ENCODE measurements at regions not wholly inside any gene's neighbourhood (a gene's known extent, or its start where the extent isn't known, plus 50 kb on each side); places are given as distances from the start of the nearest gene placed in this dataset.
"Not testable (repeated sequence)": the region's sequence is repeated elsewhere in the genome, so short reads cannot be mapped to it uniquely, and the experiment has no call there.

DNA sequence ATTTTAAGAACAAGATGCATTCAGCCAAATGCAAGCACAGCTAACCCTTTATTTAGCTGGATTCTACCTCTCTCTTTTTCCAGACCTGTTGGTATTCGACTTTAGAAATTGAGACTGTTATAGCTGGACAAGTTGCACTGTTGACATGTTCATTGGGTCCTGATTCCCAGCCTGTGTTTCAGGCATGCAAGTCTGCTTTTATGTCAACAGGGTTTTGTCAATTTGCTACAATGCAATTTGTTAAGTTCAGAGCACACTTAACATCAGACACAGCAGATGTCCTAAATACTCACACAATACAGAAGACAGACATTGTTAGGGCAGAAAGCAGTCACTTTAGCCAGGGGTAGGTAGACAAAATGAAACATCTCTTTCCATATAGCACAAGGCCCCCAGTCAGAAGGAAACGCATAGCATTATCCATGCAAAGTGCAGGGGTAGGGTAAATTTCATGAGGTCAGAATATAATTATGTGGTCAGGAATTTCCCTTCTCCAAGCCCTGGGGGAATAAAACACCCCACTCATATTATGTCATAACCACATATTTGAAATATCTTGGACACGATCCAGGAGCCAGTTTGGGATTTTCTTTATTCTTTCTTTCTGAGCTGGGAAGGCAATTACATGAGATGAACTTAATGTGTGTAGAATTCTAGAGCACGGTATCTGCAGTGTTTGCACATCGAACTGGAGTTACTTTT lies 504.1 kb downstream of the NTRK3 start:
- DNase-seq (ENCODE audit: low spot score), result peak; percentile 96

- DNase-seq (ENCODE audit: low spot score), result no peak
Observed at GRCh38 chr15:87748483-87748882, 508.1 kb downstream of the NTRK3 start.

- DNase-seq (ENCODE audit: low spot score), result no peak
Observed at GRCh38 chr15:87747087-87747486, 509.5 kb downstream of the NTRK3 start.

DNA sequence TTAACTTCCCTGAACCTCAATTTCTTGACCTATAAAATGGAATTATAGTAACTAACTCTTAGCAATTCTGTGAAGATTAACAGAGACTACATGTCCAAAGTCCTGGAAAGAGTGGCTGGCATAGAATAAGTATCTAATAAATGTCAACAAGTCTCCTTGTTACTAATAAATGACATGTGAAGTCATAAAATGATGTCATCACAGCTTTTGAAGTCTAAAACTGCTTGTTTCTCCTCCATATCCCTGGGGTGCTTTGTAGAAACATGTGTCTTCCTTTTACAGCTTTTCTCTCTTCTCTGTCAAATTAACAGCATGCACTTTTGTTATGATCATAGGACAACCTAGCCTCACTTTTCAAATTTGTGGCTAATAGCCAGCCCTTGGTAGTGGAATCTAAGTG lies 510.2 kb downstream of the NTRK3 start:
- no peak for DNase-seq (ENCODE audit: low spot score)

GRCh38 chr15:87744815-87745214 lies 511.7 kb downstream of the NTRK3 start:
- no peak for DNase-seq (ENCODE audit: low spot score)

DNA sequence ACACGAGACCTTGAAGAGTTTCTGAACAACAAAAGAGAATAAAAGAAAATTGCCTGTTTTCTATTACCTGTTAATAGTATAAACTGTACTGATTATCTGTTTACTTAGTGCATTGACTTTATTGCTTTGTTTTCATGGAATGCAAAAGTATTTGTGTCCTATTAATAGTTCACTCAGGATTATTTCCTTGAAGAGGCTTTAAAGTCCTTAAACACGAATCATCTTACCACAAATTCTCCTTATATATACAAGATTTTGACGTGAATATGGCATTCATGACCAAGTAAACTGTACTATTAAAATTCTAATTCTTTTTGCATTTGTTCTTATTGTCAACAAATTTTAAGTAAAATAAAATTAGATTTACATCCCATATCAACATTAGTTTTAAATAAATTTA lies 513.0 kb downstream of the NTRK3 start:
- DNase-seq (ENCODE audit: low spot score), result peak; percentile 68

GRCh38 chr15:87741350-87741749 lies 515.2 kb downstream of the NTRK3 start:
- DNase-seq (ENCODE audit: low spot score), result no peak

DNA sequence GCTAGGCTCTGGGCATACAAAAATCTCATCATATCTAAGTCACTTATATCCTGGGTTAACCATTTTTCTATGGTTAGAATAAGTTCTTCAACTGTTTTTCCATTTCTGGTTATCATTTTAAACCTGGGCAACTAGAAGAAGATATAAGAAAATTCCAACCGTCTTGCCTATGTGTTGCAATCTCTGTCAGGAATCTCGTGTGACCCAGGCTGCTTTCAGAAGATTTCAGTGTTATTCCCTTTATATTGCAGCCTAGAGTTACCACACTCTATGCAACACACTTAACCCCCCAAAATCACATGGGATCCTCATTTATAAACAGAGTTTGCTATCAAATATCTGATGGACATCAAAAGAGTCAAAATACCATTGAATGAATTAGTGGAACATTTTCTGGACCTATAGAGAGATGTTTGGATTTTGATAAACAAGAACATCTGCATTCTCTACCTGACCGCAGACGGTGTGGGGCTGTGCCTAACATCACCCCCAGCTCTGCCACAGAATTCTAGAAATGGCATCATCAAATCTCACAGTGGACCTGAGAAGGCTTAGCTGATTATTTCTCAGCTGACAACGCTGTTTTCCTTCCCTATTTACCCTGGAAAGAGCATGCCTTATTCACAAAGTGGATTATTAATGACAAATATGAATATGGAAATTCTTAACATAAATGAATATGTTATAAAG lies 515.7 kb downstream of the NTRK3 start:
- no peak for DNase-seq (ENCODE audit: low spot score)

DNA sequence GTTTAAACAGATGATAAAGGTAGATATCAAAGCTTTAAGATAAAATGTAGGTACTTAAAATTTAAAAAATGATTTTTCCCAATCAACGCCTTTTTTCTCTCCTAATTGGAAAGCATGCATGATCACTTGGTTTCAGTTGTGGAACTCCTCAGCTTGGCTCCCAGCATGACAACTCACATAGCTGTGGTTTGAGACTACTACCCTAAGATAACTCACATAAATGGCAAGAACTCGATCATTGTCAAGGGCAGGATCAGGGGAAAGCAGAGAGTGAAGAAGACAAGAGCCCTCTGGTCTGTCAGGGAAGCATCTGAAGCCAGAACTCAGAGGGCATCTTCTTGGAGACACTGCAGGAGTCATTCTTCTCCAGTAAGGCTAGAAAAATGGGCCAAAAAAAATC lies 516.7 kb downstream of the NTRK3 start:
- DNase-seq (ENCODE audit: low spot score), result peak; percentile 37

DNA sequence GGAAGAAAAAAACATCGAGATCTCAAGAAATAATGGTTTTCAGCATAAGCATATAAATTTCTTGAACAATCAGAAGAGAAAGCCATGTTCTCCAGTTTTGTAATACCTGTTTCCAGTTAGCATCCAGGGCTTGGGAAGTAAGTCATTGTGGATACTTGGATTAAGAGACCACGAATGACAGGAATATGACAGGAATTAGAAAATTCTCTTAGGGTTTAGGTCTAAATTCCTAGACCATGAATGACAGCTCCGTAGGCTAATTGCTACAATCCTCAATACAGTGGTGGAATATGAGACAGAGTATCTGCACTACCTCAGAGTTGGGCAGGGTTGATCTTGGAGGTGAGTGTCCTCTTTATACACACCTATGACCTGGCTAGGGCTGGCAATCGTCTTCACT lies 517.5 kb downstream of the NTRK3 start:
- DNase-seq (ENCODE audit: low spot score), result peak; percentile 9

GRCh38 chr15:87737460-87737859 lies 519.1 kb downstream of the NTRK3 start:
- not testable (repeated sequence) for DNase-seq (ENCODE audit: low spot score)

DNA sequence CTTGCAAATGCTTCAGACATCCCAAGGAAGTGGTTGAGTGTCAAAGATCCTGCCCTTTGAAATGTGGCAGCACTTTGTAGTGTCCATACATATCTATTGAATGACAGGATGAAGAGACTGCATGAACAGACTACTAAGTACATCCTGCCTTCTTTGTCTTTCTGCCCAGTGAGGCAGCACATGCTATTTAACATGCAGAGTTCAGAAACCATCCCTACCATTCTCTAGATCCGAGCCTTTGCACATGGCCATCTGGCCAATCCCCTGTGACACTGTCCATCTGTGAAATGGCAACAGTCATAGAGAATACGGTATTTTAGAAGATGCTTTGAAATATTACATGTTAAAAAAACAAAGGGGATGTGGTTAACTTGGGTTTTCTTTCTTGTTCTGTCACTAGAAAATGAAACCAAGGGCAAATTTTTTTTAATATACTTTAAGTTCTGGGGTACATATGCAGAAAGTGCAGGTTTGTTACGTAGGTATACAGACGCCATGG lies 519.6 kb downstream of the NTRK3 start:
- no peak for DNase-seq (ENCODE audit: low spot score)

- DNase-seq (ENCODE audit: low spot score), result peak; percentile 38
Observed at GRCh38 chr15:87736401-87736800, 520.1 kb downstream of the NTRK3 start.

DNA sequence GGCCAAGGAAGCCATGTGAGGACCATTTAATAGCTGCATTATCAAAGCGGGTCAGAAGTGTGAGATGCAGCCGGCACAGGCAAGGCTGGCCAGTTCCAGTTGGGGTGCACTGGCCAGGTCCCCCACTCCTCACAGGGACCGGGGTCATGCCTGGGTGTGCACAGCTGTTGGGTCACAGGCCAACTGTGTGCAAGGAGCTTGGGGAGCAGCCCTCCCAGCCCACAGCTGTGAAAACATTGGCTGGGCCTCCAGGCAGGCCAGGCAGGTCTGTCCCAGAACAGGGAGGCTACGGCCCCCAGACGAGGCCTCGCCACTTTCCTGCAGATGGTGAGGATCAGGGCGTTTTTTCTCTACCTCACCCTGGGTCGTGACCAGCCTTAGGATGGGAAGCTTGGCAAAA lies 521.0 kb downstream of the NTRK3 start:
- no peak for DNase-seq (ENCODE audit: low spot score)

- DNase-seq (ENCODE audit: low spot score), result no peak
Observed at GRCh38 chr15:87734571-87735373, 521.8 kb downstream of the NTRK3 start.

DNA sequence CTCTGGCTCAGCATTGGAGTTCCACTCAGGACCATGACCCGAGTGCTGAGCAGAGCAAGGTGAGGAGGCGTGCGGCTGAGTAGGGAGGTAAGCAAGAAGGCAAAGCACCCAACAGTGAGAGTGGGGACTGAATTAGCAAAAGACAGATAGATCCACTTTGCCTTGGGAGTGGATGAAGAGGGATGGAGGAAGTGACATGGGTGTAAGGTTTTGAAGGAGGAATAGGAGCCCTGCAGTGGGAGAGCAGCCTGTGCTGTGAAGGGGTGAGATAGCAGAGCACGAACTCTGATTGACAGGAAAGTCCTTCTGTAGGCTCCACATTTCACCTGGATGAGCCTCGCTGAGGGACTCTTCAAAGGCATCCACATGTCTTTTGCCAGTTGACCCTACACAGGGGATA lies 522.6 kb downstream of the NTRK3 start:
- DNase-seq (ENCODE audit: low spot score), result no peak

DNA sequence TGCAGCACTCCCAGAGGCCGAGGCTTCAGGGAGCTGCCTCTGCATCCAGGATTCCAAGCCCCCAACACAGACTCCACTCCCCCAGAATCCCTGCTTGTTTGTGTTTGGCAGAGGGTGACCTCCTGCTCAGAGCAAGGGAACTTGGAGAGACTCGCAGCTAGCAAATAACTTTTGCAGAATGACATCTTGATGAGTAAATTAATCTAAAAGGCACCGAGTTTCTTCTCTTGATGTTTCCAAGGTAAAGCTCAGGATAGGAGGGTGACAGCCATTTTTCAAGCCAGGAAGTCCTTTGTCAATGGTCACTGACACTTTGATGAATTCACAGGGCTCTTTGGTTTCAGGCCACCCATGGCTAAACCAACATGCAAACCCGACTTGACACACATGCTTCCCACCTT lies 523.0 kb downstream of the NTRK3 start:
- no peak for DNase-seq (ENCODE audit: low spot score)

DNA sequence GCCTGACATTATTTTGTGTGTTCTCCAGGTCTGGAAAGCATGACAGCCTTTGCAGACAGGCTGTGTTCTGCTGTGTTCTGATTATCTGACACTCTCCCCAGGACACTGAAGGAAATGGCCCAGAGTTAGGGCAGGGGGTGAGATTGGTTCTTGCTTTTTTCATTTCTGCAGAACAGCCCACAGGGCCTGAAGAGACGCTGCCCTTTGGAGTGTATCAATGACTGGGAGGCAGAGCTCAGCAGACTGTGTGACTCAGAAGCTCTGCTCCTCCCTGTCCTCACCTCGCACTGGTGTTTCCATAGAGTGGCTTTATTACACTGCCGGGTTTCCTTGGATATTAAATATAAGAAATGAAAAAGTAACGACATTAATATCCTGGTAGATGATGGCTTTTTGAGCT lies 523.6 kb downstream of the NTRK3 start:
- peak; percentile 74 for DNase-seq (ENCODE audit: low spot score)

GRCh38 chr15:87731630-87732029 lies 524.9 kb downstream of the NTRK3 start:
- DNase-seq (ENCODE audit: low spot score), result no peak

DNA sequence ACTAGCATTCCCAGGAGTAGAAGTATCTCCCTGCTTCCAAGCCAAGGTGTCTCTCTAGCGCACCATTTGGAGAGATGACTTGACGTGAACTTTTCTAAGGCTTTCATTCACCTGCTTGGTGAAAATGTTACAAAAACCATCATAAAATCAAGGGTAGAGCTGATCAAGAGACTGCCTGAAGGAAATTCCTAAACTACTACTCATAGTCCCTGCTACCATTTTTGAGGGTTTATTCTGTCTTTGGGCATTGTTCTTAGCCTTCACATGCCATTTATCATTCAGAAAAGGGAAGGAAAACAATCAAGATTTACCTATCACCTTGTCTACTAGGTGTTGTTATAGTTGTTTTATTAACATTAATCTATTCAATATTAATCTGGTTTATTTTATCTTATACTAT lies 525.8 kb downstream of the NTRK3 start:
- DNase-seq (ENCODE audit: low spot score), result peak; percentile 18

GRCh38 chr15:87728998-87729397 lies 527.5 kb downstream of the NTRK3 start:
- DNase-seq (ENCODE audit: low spot score), result no peak

DNA sequence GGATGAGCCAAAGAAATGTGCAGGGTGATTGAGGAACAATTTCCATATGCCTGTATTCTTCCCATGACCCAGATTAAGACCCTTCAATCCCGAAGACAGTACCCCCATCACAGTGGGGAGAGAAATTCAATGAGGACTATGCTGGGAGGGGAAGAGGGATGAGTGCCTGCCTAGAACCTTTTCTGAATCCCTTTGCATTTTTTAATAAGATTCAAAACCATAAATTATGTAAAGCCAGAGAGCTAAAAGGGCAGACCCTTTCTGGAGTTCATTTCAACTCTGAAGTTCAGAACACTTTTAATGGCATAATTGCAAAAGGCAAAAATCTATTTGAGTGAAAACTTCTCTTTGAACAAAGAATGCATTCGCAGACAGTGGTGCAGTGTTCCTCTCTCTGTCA lies 529.5 kb downstream of the NTRK3 start:
- DNase-seq (ENCODE audit: low spot score), result no peak

GRCh38 chr15:87724330-87724729 lies 532.2 kb downstream of the NTRK3 start:
- no peak for DNase-seq (ENCODE audit: low spot score)
